T-cell (primary cell): ENCODE measurements at regions not wholly inside any gene's neighbourhood (a gene's known extent, or its start where the extent isn't known, plus 50 kb on each side); places are given as distances from the start of the nearest gene placed in this dataset.
A peak's percentile ranks its signal among the peaks of the same experiment; 100 is the strongest.
"Not testable (repeated sequence)": the region's sequence is repeated elsewhere in the genome, so short reads cannot be mapped to it uniquely, and the experiment has no call there.

ENCODE experiments used
- ATAC-seq, 4 experiments: fragments of 200-7000 bp in 3 of 4; fragments of 150-1000 bp in 1 of 4; cut with Tn5 transposase; replicated peaks in 1 of 4; 1 replicate in 3 of 4; 2 replicates in 1 of 4; pipeline ENCODE4 v1.10.0; 2021; ENCODE audit warnings: moderate library complexity in 3 of 4, mild to moderate bottlenecking in 2 of 4, moderate number of reproducible peaks in 1 of 4
- CTCF ChIA-PET, 2 donors: fragments of 300-600 bp; sonication (Branson Sonifier 250); formaldehyde crosslinking; loops; one replicate each; lab custom pipeline; 2022; ENCODE audit warnings: antibody characterized with exemption in 2 of 2; lab: Charles Lee
- POLR2A ChIA-PET, 2 donors: fragments of 300-600 bp; sonication (Branson Sonifier 250); formaldehyde crosslinking; loops; one replicate each; lab custom pipeline; 2022; ENCODE audit warnings: antibody characterized with exemption in 2 of 2; lab: Charles Lee
- DNase-seq, 35 experiments: peaks; one replicate each; pipeline versions ENCODE4 v3.0.0 to v3.0.0-alpha.2; 2013 to 2023
- H3K27ac ChIP-seq: one replicate; pipeline ENCODE4 v1.5.1; 2013; ENCODE audit warnings: low read length
- H3K27me3 ChIP-seq, 2 experiments: replicated peaks in 1 of 2; 1 replicate in 1 of 2; 2 replicates in 1 of 2; pipeline versions ENCODE4 v1.6.1 to v1.7.0; 2013; ENCODE audit warnings: low read length in 1 of 2, mixed read lengths in 1 of 2; ENCODE audit not compliant: control insufficient read depth in 2 of 2, insufficient read depth in 2 of 2; ENCODE audit errors: extremely low read depth in 1 of 2
- H3K36me3 ChIP-seq, 2 donors: 1 replicate in 1 of 2; 2 replicates in 1 of 2; pipeline versions ENCODE4 v1.6.1 to v1.7.0; 2013; ENCODE audit warnings: low read length in 1 of 2; ENCODE audit not compliant: control insufficient read depth in 2 of 2, insufficient read depth in 1 of 2; ENCODE audit errors: extremely low read depth in 1 of 2
- H3K4me1 ChIP-seq, 2 experiments: 1 replicate in 1 of 2; 2 replicates in 1 of 2; pipeline versions ENCODE4 v1.6.1 to v1.7.0; 2013; ENCODE audit warnings: low read length in 2 of 2, mixed read lengths in 1 of 2; ENCODE audit not compliant: insufficient read depth in 2 of 2, control insufficient read depth in 1 of 2; ENCODE audit errors: extremely low read depth in 1 of 2
- H3K4me3 ChIP-seq, 2 donors: 1 replicate in 1 of 2; 2 replicates in 1 of 2; pipeline versions ENCODE4 v1.5.1 to v1.7.0; 2013; ENCODE audit warnings: mild to moderate bottlenecking in 2 of 2, low read length in 1 of 2, moderate library complexity in 1 of 2; ENCODE audit not compliant: control insufficient read depth in 1 of 2; ENCODE audit errors: extremely low read depth in 1 of 2
- H3K9me3 ChIP-seq: 2 replicates; pipeline ENCODE4 v1.7.0; 2013
- H3K27ac Mint-ChIP-seq, 2 donors: one replicate each; pipeline ENCODE4 v1.8.0; 2020 to 2021; ENCODE audit warnings: mild to moderate bottlenecking in 2 of 2, mixed read lengths in 2 of 2
- H3K27me3 Mint-ChIP-seq, 2 donors: one replicate each; pipeline ENCODE4 v1.8.0; 2021 to 2022; ENCODE audit warnings: mixed read lengths in 2 of 2
- H3K36me3 Mint-ChIP-seq: one replicate; pipeline ENCODE4 v1.8.0; 2021; ENCODE audit warnings: mixed read lengths
- H3K4me1 Mint-ChIP-seq, 3 donors: one replicate each; pipeline ENCODE4 v1.8.0; 2020 to 2022; ENCODE audit warnings: mixed read lengths in 3 of 3, mild to moderate bottlenecking in 1 of 3
- H3K4me3 Mint-ChIP-seq, 3 donors: one replicate each; pipeline ENCODE4 v1.8.0; 2020 to 2022; ENCODE audit warnings: mild to moderate bottlenecking in 3 of 3, mixed read lengths in 3 of 3, moderate library complexity in 3 of 3
- H3K9me3 Mint-ChIP-seq, 3 donors: one replicate each; pipeline ENCODE4 v1.8.0; 2020 to 2022; ENCODE audit warnings: mixed read lengths in 3 of 3
- WGBS: methylation state at CpG from one replicate; pipeline ENCODE4 v1.1.5; 2013; ENCODE audit warnings: missing lambda C conversion rate; ENCODE audit not compliant: insufficient coverage; 5-methylcytosine and 5-hydroxymethylcytosine counted together

- H3K27ac Mint-ChIP-seq, POLR2A ChIA-PET, ATAC-seq, H3K9me3 Mint-ChIP-seq, H3K27ac ChIP-seq, H3K4me3 Mint-ChIP-seq, H3K4me3 ChIP-seq, H3K36me3 Mint-ChIP-seq, H3K36me3 ChIP-seq, H3K4me1 ChIP-seq, H3K9me3 ChIP-seq, H3K27me3 Mint-ChIP-seq, H3K27me3 ChIP-seq, DNase-seq: not testable (repeated sequence)
- CTCF ChIA-PET: interaction anchor here in 1 of 2 donors (0.6 kb wide), 1 partner anchor 288 kb away, joined by 4 read pairs; no protein-coding TSS in a partner anchor
- H3K4me1 Mint-ChIP-seq: peaks cover 22 to 26% (median 25%) of the 10 kb centered on the region in 3 donors
- no CpG with 5 or more reads among the region's 1 CpG for WGBS
Measured at GRCh38 chr3:30327976-30328375, 278.4 kb upstream of the TGFBR2 start.

DNA sequence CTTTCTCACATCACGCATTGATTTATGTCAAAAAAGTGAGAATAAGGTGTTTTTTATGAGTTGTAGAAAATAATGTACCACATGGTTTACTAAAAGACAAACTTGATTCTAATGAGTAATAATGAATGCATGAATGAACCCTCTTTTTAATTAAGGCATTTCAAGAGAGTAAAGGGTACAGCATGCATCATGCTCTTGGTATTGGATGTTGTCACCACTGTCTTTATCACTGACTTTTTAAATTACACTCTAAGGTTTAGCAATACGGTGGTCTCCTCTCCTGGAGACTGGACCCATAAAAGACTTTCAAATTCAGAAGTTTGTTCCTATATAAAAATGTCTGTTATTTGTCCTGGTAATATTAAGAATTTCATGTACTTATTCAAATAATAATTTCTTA, 277.5 kb upstream of the TGFBR2 start:
- H3K4me3 Mint-ChIP-seq, H3K4me3 ChIP-seq, DNase-seq, H3K36me3 Mint-ChIP-seq, H3K27ac Mint-ChIP-seq, H3K36me3 ChIP-seq, H3K9me3 Mint-ChIP-seq, H3K4me1 ChIP-seq, H3K27me3 Mint-ChIP-seq, H3K27ac ChIP-seq, H3K9me3 ChIP-seq, ATAC-seq, H3K27me3 ChIP-seq: not testable (repeated sequence)
- H3K4me1 Mint-ChIP-seq: peaks cover 27 to 32% (median 30%) of the 10 kb centered on the region in 3 donors
- ChIA-PET CTCF (interaction anchor here in 1 of 2 donors (0.8 kb wide), 1 partner anchor 9 kb away, joined by 3 read pairs; no protein-coding TSS in a partner anchor), POLR2A (interaction anchor here in 1 of 2 donors (0.6 to 0.7 kb wide), 2 partner anchors 145 to 1199 kb away, joined by 3 to 6 read pairs; no protein-coding TSS in a partner anchor)
- WGBS: no CpG with 5 or more reads among the region's 2 CpGs

GRCh38 chr3:30331519-30331918, 274.9 kb upstream of the TGFBR2 start:
- WGBS: no CpG with 5 or more reads among the region's 2 CpGs
- H3K27ac Mint-ChIP-seq: peak overlapping the region in 1 of 2 donors; percentile 95
- no peaks in the 10 kb centered on the region for H3K27me3 ChIP-seq

DNA sequence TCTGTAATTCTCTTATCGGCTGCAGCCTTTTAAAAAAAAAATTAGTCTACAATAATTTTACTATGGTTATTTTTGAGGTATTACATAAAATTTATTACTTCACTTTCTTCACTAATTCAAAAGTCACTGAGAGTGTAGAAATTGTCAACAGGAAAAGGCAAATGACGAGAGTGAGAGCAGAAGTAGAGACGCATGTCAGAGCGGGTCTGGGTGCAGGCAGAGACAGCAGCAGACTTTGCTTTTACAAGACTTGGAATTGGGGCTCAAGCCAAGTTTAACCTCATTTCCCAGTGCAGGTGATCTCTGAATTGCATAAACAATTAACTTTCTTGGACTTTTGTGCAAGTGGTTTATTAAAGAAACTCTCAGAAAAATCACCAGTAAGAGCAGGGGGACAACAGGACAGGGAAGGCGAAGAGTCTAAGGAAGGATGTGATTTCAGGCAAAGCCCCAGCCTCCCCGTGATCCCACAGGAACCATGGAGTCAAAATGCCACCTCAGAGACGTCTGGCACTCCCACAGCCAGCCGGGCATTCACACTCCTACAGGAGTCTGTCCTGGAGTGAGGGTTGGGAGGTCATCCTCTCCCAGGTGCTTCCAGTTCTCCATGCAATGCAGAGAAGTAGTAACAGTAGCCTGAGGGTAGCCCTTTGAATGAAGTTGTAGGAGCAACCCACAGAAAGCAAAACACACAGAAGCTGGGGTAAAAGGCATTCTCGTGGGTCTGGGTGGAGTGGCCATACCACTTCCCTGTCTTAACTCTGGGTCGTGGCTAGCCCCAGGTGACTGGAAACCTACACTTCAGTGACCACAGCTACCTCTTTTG, 274.0 kb upstream of the TGFBR2 start:
- Mint-ChIP-seq H3K4me1 (peaks cover 27 to 32% (median 30%) of the 10 kb centered on the region in 3 donors), H3K27me3 (no peaks in the 10 kb centered on the region), H3K27ac (peak overlapping the region; percentile 90 to 95), H3K9me3 (peaks cover 0 to under 1% (median 0%) of the 10 kb centered on the region in 3 donors), H3K4me3 (peak overlapping the region; percentile 40 to 77 (median 58)), H3K36me3 (no peaks in the 10 kb centered on the region)
- Histone ChIP-seq H3K27ac (no peak overlapping the region), H3K4me3 (no peak overlapping the region), H3K4me1 (peaks cover 5 to 8% of the 10 kb centered on the region in 2 experiments), H3K9me3 (no peaks in the 10 kb centered on the region), H3K27me3 (no peaks in the 10 kb centered on the region), H3K36me3 (no peaks in the 10 kb centered on the region)
- DNase-seq (peak in 30 of 35 experiments; percentile 15 to 79 (median 48)), ATAC-seq (peak; percentile 75 to 98 (median 84))
- POLR2A ChIA-PET: no interaction called here
- CTCF ChIA-PET: interaction anchor here in 1 of 2 donors (0.6 kb wide), 1 partner anchor 13 kb away, joined by 3 read pairs; no protein-coding TSS in a partner anchor
- WGBS: 61% methylated on average over 4 of the region's 10 CpGs

More at GRCh38 chr3:30331519-30331918, 274.9 kb upstream of the TGFBR2 start:
- ATAC-seq (no peak), DNase-seq (no peak)
- H3K4me1 ChIP-seq: peaks cover 5 to 8% of the 10 kb centered on the region in 2 experiments
- H3K4me3 ChIP-seq: no peak overlapping the region
- Mint-ChIP-seq H3K4me3 (no peak overlapping the region), H3K36me3 (no peaks in the 10 kb centered on the region), H3K9me3 (no peaks in the 10 kb centered on the region), H3K27me3 (no peaks in the 10 kb centered on the region), H3K4me1 (peaks cover 27 to 32% (median 30%) of the 10 kb centered on the region in 3 donors)
- H3K9me3 ChIP-seq: no peaks in the 10 kb centered on the region
- ChIA-PET CTCF (no interaction called here), POLR2A (no interaction called here)
- H3K27ac ChIP-seq: no peak overlapping the region
- H3K36me3 ChIP-seq: no peaks in the 10 kb centered on the region

GRCh38 chr3:30333143-30333542, 273.3 kb upstream of the TGFBR2 start:
- Mint-ChIP-seq H3K4me3 (peak overlapping the region in 2 of 3 donors; percentile 21 to 77), H3K27ac (peak overlapping the region in 1 of 2 donors; percentile 95)
- POLR2A ChIA-PET: no interaction called here

DNA sequence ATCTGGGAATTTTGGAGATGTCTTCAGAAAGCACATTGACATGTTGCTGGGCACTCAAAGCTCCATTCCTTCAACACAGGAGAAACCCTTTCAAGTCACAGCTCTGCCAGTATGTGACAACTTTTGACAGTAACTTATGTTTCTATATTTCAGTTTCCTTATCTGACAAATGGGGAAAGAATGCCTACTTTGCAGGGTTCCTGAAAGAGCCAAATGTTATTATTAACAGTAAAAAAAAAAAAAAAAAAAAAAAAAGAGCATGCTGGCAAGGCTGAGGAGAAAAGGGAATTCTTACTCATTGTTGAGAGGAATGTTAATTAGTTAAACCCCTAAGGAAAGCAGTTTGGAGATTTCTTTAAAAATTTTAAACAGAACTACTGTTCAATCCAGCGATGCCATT, 272.5 kb upstream of the TGFBR2 start:
- ATAC-seq: no peak
- POLR2A ChIA-PET: no interaction called here

More at GRCh38 chr3:30333143-30333542, 273.3 kb upstream of the TGFBR2 start:
- Mint-ChIP-seq H3K36me3 (no peaks in the 10 kb centered on the region), H3K27me3 (no peaks in the 10 kb centered on the region), H3K4me1 (peaks cover 27 to 30% (median 29%) of the 10 kb centered on the region in 3 donors), H3K9me3 (peaks cover 0 to 6% (median 0%) of the 10 kb centered on the region in 3 donors)
- WGBS: 90% methylated on average over 5 of the region's 6 CpGs
- Histone ChIP-seq H3K4me3 (no peak overlapping the region), H3K27ac (no peak overlapping the region), H3K9me3 (no peaks in the 10 kb centered on the region), H3K27me3 (no peaks in the 10 kb centered on the region), H3K4me1 (peaks cover 5 to 8% of the 10 kb centered on the region in 2 experiments), H3K36me3 (no peaks in the 10 kb centered on the region)
- DNase-seq: no peak
- no peak for ATAC-seq
- CTCF ChIA-PET: interaction anchor here in 1 of 2 donors (0.6 kb wide), 1 partner anchor 14 kb away, joined by 3 read pairs; no protein-coding TSS in a partner anchor

More for the DNA sequence above, 272.5 kb upstream of the TGFBR2 start:
- WGBS: no CpG with 5 or more reads among the region's 1 CpG
- CTCF ChIA-PET: interaction anchor here in 1 of 2 donors (0.6 to 0.7 kb wide), 2 partner anchors 322 to 876 kb away, joined by 3 to 8 read pairs; no protein-coding TSS in a partner anchor
- Mint-ChIP-seq H3K27ac (no peak overlapping the region), H3K36me3 (no peaks in the 10 kb centered on the region), H3K9me3 (peaks cover 0 to 6% (median 0%) of the 10 kb centered on the region in 3 donors), H3K4me3 (no peak overlapping the region), H3K4me1 (peaks cover 25 to 30% (median 25%) of the 10 kb centered on the region in 3 donors), H3K27me3 (no peaks in the 10 kb centered on the region)
- Histone ChIP-seq H3K4me1 (peaks cover 5 to 8% of the 10 kb centered on the region in 2 experiments), H3K27me3 (no peaks in the 10 kb centered on the region), H3K9me3 (no peaks in the 10 kb centered on the region), H3K4me3 (no peak overlapping the region), H3K27ac (no peak overlapping the region), H3K36me3 (no peaks in the 10 kb centered on the region)
- DNase-seq: no peak
